Activated naive CD4-positive, alpha-beta T cell treated with anti-CD3 and anti-CD28 coated beads, Interleukin-2, amount 50 U/mL, for 24 hours (primary cell): ENCODE measurements at regions not wholly inside any gene's neighbourhood (a gene's known extent, or its start where the extent isn't known, plus 50 kb on each side); places are given as distances from the start of the nearest gene placed in this dataset.
"Not testable (repeated sequence)": the region's sequence is repeated elsewhere in the genome, so short reads cannot be mapped to it uniquely, and the experiment has no call there.

ENCODE experiments used
- H3K27ac Mint-ChIP-seq: one replicate; pipeline ENCODE4 v1.8.0; 2021; ENCODE audit warnings: mild to moderate bottlenecking, mixed read lengths
- H3K27me3 Mint-ChIP-seq: one replicate; pipeline ENCODE4 v1.8.0; 2021; ENCODE audit warnings: mixed read lengths
- H3K36me3 Mint-ChIP-seq: one replicate; pipeline ENCODE4 v1.8.0; 2021; ENCODE audit warnings: mixed read lengths
- H3K4me1 Mint-ChIP-seq: one replicate; pipeline ENCODE4 v1.8.0; 2021; ENCODE audit warnings: mixed read lengths
- H3K4me3 Mint-ChIP-seq: one replicate; pipeline ENCODE4 v1.8.0; 2021; ENCODE audit warnings: mild to moderate bottlenecking, mixed read lengths
- H3K9me3 Mint-ChIP-seq: one replicate; pipeline ENCODE4 v1.8.0; 2021; ENCODE audit warnings: mixed read lengths

DNA sequence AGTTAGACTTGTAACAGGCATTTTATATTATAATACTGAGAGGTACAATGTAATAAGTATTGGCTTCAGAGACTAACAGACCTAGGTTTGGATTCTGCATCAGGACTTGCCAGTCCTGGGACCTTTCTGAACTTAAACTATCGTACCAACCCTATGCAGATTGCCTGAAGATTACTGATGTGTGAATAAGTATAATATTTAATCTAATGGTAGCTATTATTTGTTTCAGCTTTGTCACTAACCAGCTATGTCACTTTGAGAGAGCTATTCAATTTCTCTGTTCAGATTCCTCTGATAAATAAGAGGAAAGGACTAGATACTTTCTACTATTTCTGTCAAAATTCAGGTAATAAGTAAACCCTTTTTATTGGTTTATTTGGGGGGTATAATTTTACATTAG is 184.4 kb upstream of the NECTIN3 start:
- Mint-ChIP-seq H3K4me1 (no peaks in the 10 kb centered on the region), H3K27me3 (peaks cover 1% of the 10 kb centered on the region), H3K4me3 (no peak overlapping the region), H3K36me3 (no peaks in the 10 kb centered on the region), H3K27ac (no peak overlapping the region), H3K9me3 (no peaks in the 10 kb centered on the region)

GRCh38 chr3:110888625-110889375 is 182.8 kb upstream of the NECTIN3 start:
- not testable (repeated sequence) for H3K36me3 Mint-ChIP-seq, H3K4me3 Mint-ChIP-seq, H3K27ac Mint-ChIP-seq, H3K27me3 Mint-ChIP-seq, H3K9me3 Mint-ChIP-seq, H3K4me1 Mint-ChIP-seq

GRCh38 chr3:110889376-110889699 is 182.3 kb upstream of the NECTIN3 start:
- not testable (repeated sequence) for H3K36me3 Mint-ChIP-seq, H3K4me1 Mint-ChIP-seq, H3K27me3 Mint-ChIP-seq, H3K9me3 Mint-ChIP-seq, H3K4me3 Mint-ChIP-seq, H3K27ac Mint-ChIP-seq

GRCh38 chr3:110894574-110894973 is 177.0 kb upstream of the NECTIN3 start:
- H3K27ac Mint-ChIP-seq = no peak overlapping the region
- H3K4me3 Mint-ChIP-seq = no peak overlapping the region
- peaks cover 5% of the 10 kb centered on the region for H3K9me3 Mint-ChIP-seq
- peaks cover 4% of the 10 kb centered on the region for H3K27me3 Mint-ChIP-seq
- no peaks in the 10 kb centered on the region for H3K36me3 Mint-ChIP-seq
- no peaks in the 10 kb centered on the region for H3K4me1 Mint-ChIP-seq

- H3K4me1 Mint-ChIP-seq = no peaks in the 10 kb centered on the region
- H3K9me3 Mint-ChIP-seq = peaks cover 5% of the 10 kb centered on the region
- H3K27me3 Mint-ChIP-seq = peaks cover 4% of the 10 kb centered on the region
- no peaks in the 10 kb centered on the region for H3K36me3 Mint-ChIP-seq
- H3K27ac Mint-ChIP-seq = no peak overlapping the region
- no peak overlapping the region for H3K4me3 Mint-ChIP-seq
Observed at GRCh38 chr3:110895054-110895453, 176.6 kb upstream of the NECTIN3 start.

- Mint-ChIP-seq H3K27ac (no peak overlapping the region), H3K27me3 (peaks cover 2% of the 10 kb centered on the region), H3K4me1 (no peaks in the 10 kb centered on the region), H3K9me3 (peaks cover 5% of the 10 kb centered on the region), H3K4me3 (no peak overlapping the region), H3K36me3 (no peaks in the 10 kb centered on the region)
Observed at GRCh38 chr3:110897046-110897445, 174.6 kb upstream of the NECTIN3 start.

GRCh38 chr3:110900576-110900975 is 171.0 kb upstream of the NECTIN3 start:
- no peak overlapping the region for H3K27ac Mint-ChIP-seq
- no peak overlapping the region for H3K4me3 Mint-ChIP-seq
- H3K36me3 Mint-ChIP-seq = no peaks in the 10 kb centered on the region
- peaks cover 5% of the 10 kb centered on the region for H3K9me3 Mint-ChIP-seq
- peaks cover 2% of the 10 kb centered on the region for H3K27me3 Mint-ChIP-seq
- H3K4me1 Mint-ChIP-seq = no peaks in the 10 kb centered on the region

DNA sequence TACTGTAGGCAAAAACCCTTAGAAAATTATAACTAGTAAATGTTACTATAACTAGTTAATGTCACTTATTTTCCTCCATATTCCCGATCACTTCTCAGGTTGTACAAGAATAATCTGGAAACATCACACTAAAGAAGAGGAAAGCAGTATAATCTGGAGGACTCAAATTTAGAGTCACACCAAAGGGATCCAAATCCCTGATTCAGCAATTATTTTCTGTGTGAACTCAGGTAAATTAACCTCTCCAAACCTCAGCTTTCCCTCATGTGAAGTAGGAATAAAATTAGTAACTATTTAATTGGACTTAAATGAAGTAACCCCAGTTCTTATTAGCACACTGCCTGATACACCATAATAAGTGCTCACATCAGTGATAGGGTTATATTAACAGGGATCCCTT is 170.1 kb upstream of the NECTIN3 start:
- H3K4me1 Mint-ChIP-seq = no peaks in the 10 kb centered on the region
- peaks cover 5% of the 10 kb centered on the region for H3K9me3 Mint-ChIP-seq
- peaks cover 2% of the 10 kb centered on the region for H3K27me3 Mint-ChIP-seq
- no peaks in the 10 kb centered on the region for H3K36me3 Mint-ChIP-seq
- no peak overlapping the region for H3K27ac Mint-ChIP-seq
- H3K4me3 Mint-ChIP-seq = no peak overlapping the region

DNA sequence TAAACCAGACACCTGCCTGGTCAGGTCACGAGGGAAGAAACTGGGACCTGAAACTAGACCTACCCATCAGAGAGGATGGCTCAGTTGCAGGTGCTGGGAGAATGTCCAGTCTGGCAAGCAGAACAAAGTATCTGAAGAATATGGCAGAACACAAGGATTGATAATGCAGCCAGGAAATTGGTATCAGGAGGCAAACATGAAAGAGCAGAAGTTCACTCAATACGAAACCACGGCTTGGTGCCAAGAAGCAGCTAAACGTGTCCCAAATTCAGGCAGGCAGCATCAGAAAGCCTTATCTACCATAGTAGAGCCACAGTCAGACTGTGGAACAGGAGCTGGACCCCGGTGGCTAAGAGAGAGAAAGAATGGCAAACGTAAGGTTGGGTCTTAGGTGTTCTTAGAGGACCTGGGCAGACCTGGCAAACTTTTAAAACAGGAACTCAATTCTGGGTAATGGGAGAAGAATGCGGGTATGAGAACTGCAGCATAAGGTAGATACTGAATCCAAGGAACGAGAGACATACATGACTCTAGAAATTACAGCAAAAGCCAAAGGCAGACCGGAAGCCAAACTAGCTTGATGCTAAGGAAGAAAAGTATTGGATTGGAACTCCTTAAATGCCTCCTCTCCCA is 169.0 kb upstream of the NECTIN3 start:
- H3K27me3 Mint-ChIP-seq = no peaks in the 10 kb centered on the region
- H3K27ac Mint-ChIP-seq = no peak overlapping the region
- H3K4me1 Mint-ChIP-seq = no peaks in the 10 kb centered on the region

DNA sequence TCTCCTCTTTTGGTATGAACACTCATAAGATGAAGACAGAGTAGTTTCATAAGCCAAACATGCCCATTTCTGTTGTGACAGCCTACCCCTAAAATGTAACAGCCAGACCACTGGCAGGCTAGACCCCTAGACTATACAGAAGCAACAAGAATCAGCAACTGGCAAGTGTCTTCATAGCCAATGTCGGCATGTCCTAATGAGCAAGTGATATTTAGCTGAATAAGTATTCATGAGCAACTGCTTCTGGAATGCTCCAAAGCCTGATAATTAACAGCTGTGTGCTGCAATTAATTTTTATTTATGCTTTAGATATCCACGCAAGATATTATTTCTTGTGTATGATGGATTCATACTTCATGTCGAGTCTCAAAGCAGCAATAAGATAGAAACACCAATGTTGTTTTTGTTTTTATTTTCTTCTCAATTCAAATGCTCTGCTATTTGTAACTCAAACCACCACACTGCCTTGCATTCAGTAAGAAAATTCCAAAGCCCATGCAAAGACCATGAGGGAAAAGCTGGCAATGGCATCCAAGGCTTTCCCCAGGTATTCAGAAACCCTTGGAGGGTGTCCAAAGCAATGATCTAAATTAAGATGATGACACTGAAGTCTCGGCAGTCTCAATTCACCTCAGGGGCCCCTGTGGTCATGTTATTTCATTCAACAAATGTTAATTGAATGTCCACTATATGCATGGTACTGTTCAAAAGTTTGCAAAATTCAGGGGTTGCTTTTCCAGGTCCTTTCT is 167.7 kb upstream of the NECTIN3 start:
- Mint-ChIP-seq H3K27me3 (no peaks in the 10 kb centered on the region), H3K4me3 (no peak overlapping the region), H3K9me3 (no peaks in the 10 kb centered on the region), H3K4me1 (no peaks in the 10 kb centered on the region), H3K27ac (no peak overlapping the region), H3K36me3 (no peaks in the 10 kb centered on the region)

More for the DNA sequence above, 169.0 kb upstream of the NECTIN3 start:
- H3K36me3 Mint-ChIP-seq = no peaks in the 10 kb centered on the region
- H3K9me3 Mint-ChIP-seq = peaks cover 2% of the 10 kb centered on the region
- no peak overlapping the region for H3K4me3 Mint-ChIP-seq

- no peaks in the 10 kb centered on the region for H3K4me1 Mint-ChIP-seq
- H3K4me3 Mint-ChIP-seq = no peak overlapping the region
- no peaks in the 10 kb centered on the region for H3K27me3 Mint-ChIP-seq
- no peaks in the 10 kb centered on the region for H3K36me3 Mint-ChIP-seq
- H3K9me3 Mint-ChIP-seq = no peaks in the 10 kb centered on the region
- H3K27ac Mint-ChIP-seq = no peak overlapping the region
Observed at GRCh38 chr3:110904520-110904890, 167.1 kb upstream of the NECTIN3 start.

- no peak overlapping the region for H3K27ac Mint-ChIP-seq
- H3K36me3 Mint-ChIP-seq = no peaks in the 10 kb centered on the region
- no peaks in the 10 kb centered on the region for H3K4me1 Mint-ChIP-seq
- H3K27me3 Mint-ChIP-seq = no peaks in the 10 kb centered on the region
- H3K4me3 Mint-ChIP-seq = no peak overlapping the region
- H3K9me3 Mint-ChIP-seq = no peaks in the 10 kb centered on the region
Observed at GRCh38 chr3:110905121-110905520, 166.5 kb upstream of the NECTIN3 start.

DNA sequence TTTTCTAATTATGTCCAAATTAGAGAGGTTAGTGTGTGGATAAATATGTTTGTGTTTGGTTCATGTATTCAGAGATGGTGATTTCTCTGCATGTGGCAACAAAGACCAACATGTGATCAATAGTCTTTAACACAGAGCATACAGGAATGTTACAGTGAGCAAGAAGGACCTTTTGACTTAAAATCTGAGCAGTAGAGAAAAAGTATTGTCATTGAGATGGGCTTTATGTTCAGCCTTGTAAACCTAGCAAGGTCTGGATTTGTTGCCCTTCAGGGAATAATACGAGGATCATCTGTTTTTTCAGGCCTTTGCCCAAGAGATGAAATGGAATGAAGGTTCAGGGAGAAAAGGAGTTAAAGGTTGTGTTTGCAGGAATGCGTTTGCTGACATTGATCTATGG is 161.8 kb upstream of the NECTIN3 start:
- Mint-ChIP-seq H3K9me3 (peaks cover 5% of the 10 kb centered on the region), H3K27ac (no peak overlapping the region), H3K4me3 (no peak overlapping the region), H3K4me1 (no peaks in the 10 kb centered on the region), H3K36me3 (no peaks in the 10 kb centered on the region), H3K27me3 (no peaks in the 10 kb centered on the region)

DNA sequence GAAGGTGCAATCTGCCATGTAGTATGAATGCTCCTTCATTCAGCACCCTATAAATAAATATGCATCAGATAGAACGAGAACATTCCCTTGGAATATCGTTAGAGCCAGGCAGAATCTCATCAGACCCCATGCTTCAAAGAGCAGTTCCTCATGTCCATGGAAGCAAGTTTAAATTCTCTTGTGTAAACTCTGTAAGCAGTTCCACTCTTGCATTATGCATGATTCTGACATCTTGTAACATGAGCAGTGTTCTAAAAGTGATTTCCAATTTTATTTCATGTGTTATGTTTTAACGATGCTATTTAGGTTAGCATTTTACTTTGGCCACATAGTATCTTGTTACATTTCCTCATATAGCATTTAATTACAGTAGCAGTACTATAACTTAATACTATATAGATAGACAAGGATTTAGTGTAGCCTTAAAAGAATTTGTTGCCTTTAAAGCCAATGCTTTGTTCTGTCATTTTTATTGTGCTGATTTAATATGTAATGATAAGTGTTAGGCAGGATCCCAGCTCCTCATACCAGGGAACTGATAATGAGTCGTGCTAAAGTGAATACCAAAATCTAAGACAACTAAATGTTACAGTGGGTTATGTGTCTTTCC is 161.2 kb upstream of the NECTIN3 start:
- H3K9me3 Mint-ChIP-seq = peaks cover 5% of the 10 kb centered on the region
- no peak overlapping the region for H3K27ac Mint-ChIP-seq
- H3K36me3 Mint-ChIP-seq = no peaks in the 10 kb centered on the region
- no peaks in the 10 kb centered on the region for H3K27me3 Mint-ChIP-seq
- H3K4me1 Mint-ChIP-seq = no peaks in the 10 kb centered on the region
- no peak overlapping the region for H3K4me3 Mint-ChIP-seq

GRCh38 chr3:110918963-110919362 is 152.7 kb upstream of the NECTIN3 start:
- H3K27ac Mint-ChIP-seq = no peak overlapping the region
- H3K9me3 Mint-ChIP-seq = peaks cover 2% of the 10 kb centered on the region
- H3K4me3 Mint-ChIP-seq = no peak overlapping the region
- peaks cover 4% of the 10 kb centered on the region for H3K27me3 Mint-ChIP-seq
- no peaks in the 10 kb centered on the region for H3K4me1 Mint-ChIP-seq
- no peaks in the 10 kb centered on the region for H3K36me3 Mint-ChIP-seq

DNA sequence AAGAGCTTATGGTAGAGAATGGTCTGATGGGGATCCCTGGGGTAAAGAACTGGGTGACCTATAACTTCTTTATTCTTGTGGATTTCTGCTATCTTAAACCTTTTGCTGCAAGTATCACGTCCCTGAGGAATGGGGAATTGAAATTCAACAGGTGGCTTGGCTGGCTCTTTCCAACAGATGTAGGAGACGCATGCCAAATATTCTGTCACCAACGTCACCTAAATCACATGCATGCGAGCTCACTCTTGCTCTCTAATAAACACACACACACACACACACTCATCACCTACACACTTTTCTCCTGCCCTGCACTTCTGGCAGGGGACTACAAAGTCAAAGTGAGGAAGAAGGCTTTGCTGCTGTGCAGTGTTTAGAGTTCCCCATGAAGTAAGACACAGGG is 145.8 kb upstream of the NECTIN3 start:
- Mint-ChIP-seq H3K4me3 (no peak overlapping the region), H3K9me3 (no peaks in the 10 kb centered on the region), H3K36me3 (no peaks in the 10 kb centered on the region), H3K27me3 (peaks cover 4% of the 10 kb centered on the region), H3K27ac (no peak overlapping the region), H3K4me1 (no peaks in the 10 kb centered on the region)
